ENCODE measurements at regions not wholly inside any gene's neighbourhood (a gene's known extent, or its start where the extent isn't known, plus 50 kb on each side); places are given as distances from the start of the nearest gene placed in this dataset.
"Not testable (repeated sequence)": the region's sequence is repeated elsewhere in the genome, so short reads cannot be mapped to it uniquely, and the experiment has no call there.

DNA sequence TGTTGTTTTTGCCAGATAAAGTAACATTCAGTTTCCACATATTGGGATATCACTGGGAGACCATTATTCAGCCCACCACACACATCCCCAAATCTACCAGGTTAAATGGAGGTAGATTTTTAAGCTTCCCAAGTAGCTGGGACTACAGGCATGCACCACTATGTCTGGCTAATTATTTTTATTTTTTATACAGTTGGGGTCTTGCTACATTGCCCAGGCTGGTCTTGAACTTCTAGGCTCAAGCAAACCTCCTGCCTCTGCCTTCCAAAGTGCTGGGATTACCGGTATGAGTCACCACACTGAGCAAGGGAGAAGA, 96.6 kb upstream of the CHD2 start:
- ATAC-seq = no peak

DNA sequence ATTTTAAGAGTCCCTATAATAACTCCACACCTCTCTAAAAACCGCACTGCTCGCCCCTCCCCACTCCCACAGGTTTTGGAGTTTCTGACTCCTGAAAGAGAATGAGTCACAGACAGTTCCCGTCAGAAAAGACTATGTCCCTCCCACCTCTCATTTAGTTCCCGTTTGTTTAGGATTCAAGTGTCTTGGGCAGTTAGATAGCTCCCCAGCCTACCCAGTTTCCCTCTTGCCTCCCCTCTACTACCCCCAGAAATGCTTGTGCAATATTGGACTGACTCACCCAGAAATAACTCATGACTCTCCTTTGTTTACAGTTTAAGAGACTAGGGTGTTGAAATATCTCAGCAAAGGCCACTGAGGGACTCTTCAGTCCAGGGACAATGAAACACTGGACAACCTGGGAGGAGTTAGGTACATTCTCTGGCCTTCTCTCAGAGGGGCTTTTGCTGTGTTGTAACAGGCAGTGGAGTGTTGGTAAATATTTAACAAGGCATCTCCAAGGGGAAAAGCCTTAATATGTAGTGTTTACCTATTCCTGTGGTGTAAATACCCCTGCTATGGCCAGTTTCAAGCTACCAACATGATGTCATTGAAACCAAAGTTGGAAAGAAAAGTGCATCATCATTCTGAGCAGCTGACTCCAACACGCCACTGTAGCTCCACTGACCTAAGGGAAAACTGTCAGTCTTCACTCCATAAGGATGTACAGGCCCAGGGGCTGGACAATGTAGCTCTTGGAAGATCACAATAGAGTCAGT, 96.1 kb upstream of the CHD2 start:
- DNase-seq (ENCODE audit: low spot score) (peak; percentile 71), ATAC-seq (peak; percentile 64)

More for the DNA sequence above, 96.6 kb upstream of the CHD2 start:
- no peak for DNase-seq (ENCODE audit: low spot score)

DNA sequence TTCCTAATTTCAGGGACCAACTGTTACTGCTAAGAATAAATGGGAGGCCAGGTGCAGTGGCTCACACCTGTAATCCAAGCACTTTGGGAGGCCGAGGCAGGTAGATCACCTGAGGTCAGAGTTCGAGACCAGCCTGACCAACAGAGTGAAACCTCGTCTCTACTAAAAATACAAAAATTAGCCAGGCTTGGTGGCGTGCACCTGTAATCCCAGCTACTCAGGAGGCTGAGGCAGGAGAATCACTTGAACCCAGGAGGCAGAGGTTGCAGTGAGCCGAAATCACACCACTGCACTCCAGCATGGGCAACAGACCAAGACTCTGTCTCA, 95.6 kb upstream of the CHD2 start:
- not testable (repeated sequence) for ATAC-seq; DNase-seq (ENCODE audit: low spot score)

DNA sequence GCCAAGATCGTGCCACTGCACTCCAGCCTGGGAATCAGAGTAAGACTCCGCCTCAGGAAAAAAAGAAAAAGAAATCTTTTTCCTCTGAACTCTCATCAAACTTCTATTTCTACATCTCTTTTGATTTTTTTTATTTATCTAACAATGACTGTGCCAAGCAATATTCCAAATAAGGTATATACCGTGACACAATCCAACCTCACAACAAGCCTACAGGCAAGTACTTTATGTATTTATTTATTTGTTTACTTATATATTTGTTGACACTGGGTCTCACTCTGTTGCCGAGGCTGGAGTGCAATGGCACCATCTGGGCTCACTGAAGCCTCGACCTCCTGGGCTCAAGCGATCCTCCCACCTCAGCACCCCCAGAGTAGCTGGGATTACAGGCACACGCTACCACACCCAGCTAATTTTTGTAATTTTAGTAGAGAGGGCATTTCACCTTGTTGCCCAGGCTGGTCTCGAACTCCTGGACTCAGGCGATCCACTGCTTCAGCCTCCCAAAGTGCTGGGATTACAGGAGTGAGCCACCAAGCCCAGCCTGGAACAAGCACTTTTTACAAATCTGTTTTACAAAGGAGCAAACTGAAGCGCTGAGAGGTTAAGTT, 94.9 kb upstream of the CHD2 start:
- no peak for ATAC-seq
- no peak for DNase-seq (ENCODE audit: low spot score)

DNA sequence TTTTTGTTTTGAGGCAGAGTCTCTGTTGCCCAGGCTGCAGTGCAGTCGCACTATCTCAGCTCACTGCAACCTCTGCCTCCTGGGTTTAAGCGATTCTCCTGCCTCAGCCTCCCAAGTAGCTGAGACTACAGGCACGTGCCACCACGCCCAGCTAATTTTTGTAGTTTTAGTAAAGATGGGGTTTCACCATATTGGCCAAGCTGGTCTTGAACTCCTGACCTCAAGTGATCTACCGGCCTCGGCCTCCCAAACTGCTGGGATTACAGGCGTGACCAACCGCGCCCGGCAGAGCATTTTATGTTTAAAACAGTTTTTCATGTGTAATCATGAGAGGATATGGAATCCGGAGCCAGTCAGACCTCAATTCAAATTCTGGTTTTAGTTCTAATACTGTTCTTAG, 94.0 kb upstream of the CHD2 start:
- DNase-seq (ENCODE audit: low spot score); ATAC-seq: not testable (repeated sequence)

DNA sequence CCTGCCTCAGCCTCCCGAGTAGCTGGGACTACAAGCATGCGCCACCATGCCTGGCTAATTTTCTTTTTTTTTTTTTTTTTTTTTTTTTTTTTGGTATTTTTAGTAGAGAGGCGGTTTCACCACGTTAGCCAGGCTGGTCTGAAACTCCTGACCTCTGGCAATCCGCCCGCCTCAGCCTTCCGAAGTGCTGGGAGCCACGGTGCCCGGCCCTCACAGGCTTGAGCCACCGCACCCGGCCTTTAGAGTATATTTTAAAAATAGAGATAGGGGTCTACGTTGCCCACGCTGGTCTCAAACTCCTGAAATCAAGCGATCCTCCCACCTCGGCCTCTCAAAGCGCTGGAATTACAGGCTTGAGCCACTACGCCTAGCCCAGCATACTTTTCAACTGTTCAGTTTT, 93.4 kb upstream of the CHD2 start:
- ATAC-seq (no peak), DNase-seq (ENCODE audit: low spot score) (peak; percentile 88)

DNA sequence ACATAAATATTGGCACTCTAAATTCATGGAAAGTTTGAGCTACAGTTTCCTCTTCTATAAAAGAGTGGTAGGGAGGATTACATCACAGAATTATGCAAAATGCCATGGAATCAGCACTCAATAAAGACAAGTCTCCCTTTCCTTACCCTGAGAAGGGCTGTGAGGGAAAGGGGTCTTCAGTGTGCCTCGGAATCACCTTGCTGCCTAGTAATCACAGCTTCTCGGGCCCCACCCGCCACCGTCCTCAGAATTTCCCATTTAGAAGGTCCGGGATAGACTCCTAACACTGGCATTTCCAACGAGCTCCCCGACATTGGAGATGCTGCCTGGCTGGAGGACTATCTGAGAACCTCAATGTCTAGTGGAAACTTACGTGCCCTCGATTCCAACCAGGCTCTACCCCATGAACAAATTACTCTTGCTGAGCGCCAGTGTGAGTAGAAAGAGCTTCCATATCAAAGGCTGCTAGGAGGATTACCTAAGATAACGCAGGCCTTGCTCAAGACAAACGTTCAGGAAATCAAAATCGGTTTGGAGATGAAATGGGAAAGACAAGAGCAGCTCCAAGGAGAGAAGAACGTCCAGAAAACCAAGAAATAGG, 92.1 kb upstream of the CHD2 start:
- DNase-seq (ENCODE audit: low spot score) (no peak), ATAC-seq (no peak)

DNA sequence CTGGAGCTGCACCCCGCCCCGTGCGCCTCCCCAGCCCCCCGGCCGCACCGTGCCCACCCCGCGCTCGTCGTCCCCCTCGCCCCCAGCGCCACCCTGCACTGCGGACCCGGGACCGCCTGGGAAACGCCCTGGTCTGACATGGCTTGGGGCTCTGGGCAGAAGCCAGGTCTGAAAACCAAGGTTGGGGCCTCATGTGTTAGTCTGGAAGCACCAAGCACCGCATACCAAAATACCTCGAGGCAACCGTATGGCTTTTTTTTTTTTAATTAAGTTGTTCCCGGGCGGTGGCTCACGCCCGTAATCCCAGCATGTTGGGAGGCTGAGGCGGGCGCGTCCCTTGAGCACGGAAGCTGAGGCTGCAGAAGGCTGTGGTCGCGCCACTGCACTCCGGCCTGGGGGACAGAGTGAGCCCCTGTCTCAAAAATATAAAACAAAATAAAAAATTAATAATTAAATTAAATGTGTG, 91.5 kb upstream of the CHD2 start:
- peak; percentile 73 for DNase-seq (ENCODE audit: low spot score)
- ATAC-seq = peak; percentile 13

DNA sequence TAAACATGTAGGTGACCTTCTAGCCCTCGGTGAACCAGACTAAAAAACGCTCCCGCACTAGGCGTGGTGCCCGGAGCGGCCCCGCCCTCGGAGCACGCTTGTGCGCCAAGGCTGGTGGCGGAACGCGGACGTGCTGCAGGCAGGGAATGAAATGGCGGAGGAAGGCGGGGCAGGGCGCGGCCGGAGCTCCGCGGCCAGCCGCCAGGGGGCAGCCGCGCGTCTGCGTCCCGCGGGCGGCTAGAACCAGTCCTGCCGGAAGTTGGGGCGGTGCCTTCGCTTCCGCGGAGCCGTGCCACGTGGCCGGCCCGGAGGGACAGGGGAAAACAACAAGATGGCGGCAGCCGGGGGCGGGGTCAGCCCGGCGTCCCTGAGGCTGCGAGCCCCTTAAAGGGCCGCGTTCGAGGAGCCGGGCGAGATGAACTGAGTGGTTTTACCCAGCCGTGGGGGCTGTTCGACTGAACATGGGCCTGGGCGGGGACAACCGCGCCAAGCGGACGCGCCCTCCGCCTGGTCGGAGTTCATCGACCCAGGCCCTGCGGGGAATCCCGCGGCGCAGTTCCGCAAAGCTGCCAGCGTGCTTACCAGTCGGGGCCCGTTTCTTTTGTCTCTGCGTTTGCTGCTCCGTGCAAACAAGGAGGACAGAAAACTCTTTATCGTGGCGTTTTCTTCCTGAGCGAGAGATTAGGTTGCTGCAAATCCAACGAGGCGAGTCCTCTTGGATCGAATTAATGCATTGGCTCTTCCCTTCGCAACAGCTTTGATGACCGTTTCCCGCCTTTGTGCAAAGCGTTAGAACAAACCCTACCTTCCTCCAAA, 90.9 kb upstream of the CHD2 start:
- DNase-seq (ENCODE audit: low spot score) = peak; percentile 99
- peak; percentile 81 for ATAC-seq

DNA sequence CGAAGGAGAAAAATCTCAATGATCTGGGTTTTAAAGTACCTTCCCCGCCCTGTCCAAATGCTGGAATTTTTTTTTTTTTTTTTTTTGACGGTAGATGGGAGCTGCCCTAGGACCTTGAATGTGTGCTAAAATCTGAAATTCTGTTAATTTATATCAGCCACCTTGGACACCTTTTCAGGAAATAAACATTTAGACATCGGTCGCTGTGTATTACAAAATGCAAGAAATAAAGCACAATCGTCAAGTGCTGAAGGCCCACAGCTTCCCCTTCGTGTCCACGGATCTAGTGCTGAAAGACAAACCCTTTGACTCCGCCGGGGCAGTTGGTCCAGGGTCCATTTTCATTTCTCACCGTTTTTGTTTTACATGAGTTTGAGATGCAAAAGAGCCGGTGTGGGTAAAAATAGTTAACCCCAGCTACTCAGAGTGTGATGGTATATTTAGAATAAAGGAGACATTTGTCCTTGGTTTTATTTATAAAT, 90.2 kb upstream of the CHD2 start:
- DNase-seq (ENCODE audit: low spot score) = no peak
- ATAC-seq = no peak

DNA sequence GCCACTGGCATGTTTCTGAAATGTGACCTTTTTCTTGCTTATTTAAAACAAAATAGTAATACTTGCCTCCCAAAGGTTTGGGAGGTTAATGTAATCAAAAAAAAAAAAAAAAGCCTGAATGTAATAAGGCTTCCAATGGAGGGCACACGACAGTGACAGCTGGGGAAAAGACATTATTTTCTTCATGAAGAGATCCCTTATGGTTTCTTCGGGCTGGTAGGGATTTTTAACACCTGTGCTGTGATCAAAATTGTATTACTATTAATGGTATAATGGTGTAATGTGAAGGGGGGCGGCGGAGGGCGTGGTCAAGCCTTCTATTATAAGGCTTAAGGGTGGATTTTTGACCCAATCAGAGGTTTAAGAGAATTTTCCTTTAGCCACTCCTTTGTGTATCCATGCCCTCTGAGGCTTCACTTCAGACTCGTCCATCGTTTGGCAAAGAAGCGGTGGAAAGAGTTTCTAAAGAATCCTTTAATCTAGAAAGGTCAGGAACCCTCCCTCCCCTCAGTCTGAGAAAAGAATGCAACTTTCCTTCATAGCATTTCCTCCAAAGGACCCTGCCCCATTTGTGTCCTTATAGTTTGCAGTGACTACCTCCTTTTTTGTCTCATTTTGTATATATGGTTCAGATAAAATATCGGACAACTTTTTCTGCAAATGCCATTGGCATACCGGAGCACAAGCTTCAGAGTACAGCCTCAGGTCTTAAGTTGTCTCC, 89.5 kb upstream of the CHD2 start:
- DNase-seq (ENCODE audit: low spot score) = no peak
- no peak for ATAC-seq

DNA sequence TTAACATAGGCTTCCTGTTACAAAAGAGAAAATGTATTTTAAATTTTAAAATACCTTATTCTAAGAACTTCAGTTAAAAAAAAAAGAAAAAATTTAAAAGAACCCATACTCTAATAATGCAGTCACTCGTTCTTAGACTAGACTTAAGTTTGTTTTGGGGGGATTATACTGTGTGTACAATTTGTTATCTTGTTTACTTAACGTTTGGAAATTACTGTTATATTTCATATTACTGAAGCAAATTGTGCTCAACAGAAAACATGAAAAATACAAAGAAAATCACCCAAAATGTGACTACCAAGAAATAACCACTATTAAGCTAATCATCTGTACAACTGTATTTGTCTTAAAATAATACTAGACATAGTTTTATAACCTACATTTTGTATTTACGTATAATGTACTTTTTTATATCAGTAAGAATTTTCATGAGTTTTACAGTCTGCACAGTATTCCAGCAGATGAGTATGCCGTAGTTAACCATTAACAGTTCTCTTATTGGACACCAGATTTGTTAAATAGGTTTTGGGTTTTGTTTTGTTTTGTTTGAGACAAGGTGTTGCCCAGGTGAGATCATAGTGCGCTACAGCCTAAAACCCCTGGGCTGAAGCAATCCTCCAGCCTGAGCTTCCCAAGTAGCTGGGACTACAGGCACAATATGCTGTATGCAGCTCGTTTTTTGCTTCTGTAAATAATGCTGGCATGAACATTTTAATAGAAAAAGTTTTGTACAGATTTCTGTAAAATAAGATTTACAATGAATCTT, 88.8 kb upstream of the CHD2 start:
- DNase-seq (ENCODE audit: low spot score) = peak; percentile 69

DNA sequence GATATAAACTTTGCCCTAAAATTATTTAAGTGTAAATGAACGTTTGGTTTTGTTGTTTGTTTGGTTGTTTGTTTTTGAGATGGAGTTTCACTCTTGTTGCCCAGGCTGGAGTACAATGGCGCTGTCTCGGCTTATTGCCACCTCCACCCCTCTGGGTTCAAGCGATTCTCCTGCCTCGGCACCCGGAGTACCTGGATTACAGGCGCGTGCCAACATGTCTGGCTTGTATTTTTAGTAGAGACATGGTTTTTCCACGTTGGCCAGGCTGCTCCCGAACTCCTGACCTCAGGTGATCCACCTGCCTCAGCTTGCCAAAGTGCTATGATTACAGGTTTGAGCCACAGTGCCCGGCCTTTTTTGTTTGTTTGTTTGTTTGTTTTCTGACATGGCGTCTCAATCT, 87.9 kb upstream of the CHD2 start:
- DNase-seq (ENCODE audit: low spot score) (peak; percentile 59), ATAC-seq (no peak)

More for the DNA sequence above, 88.8 kb upstream of the CHD2 start:
- peak; percentile 21 for ATAC-seq

DNA sequence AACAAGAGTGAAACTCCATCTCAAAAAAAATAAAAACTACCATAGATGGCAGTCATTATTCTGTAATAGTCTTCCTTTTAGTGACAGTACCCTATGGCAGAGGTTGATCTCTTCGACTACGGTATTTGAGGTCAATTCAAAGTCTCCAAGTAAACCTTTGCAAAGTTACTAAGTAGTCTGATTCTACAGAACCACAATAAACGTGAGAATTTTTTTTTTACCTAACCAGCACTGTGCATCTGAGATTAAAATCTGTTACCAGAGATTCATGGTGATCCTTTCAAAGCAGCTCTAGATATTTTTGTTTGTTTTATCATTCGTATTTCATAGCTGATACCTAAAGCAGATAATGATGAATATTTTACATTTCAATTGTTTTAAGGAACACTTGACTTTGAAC, 86.6 kb upstream of the CHD2 start:
- DNase-seq (ENCODE audit: low spot score) = no peak
- ATAC-seq = no peak

DNA sequence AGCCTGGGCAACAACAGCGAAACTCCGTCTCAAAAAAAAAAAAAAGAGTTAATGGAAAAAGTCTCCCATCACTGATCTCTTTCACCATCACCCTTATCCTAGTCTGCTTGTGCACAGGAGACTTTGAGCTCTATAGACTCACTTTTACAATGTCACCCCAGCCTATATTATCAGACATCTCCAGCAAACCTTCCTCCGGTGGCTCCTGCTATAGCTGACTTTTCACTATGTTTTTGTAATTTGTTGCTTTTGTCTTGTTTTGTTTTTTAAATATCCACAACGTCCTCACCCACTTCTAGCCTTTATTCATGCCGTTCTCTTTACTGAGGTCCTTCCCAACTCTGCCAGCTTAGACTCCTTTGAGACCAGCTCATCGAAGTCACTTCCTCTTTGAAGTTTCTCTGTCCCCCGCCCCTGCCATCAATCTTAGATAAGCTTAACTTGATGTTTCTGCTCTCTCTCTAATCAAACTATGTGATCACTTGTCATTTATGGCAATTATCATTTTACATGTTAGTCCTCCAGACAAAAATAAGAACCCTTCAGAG, 82.7 kb upstream of the CHD2 start:
- ATAC-seq (no peak), DNase-seq (ENCODE audit: low spot score) (no peak)

DNA sequence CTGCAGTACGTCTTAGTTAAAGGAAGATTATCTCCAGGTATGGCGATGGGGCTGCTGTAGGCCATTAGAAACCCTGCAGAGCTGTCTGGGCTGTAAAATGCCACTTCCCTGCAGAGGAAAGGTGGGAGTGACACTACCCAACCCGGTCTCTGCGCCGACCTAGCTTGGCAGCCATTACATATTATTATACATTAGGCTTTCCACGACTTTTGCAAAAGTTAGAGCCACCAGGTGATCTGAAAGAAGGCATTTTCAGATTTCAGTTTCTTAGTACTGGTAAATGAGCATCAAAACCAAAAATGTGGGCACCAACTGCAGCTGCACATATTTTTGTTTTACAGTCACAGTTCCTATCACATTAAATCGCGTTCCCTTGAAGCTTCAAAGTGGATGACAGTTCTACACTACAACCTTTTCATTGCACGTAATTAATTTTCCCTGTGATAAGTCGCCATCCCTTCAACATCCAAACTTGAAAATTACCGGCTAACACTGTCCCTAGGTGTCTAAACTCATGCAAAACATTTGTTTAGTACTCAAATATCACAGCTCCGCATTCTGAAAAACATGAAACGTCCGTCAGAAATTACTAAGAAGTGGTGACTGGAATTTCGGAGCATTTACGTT, 81.4 kb upstream of the CHD2 start:
- DNase-seq (ENCODE audit: low spot score) (no peak), ATAC-seq (no peak)

DNA sequence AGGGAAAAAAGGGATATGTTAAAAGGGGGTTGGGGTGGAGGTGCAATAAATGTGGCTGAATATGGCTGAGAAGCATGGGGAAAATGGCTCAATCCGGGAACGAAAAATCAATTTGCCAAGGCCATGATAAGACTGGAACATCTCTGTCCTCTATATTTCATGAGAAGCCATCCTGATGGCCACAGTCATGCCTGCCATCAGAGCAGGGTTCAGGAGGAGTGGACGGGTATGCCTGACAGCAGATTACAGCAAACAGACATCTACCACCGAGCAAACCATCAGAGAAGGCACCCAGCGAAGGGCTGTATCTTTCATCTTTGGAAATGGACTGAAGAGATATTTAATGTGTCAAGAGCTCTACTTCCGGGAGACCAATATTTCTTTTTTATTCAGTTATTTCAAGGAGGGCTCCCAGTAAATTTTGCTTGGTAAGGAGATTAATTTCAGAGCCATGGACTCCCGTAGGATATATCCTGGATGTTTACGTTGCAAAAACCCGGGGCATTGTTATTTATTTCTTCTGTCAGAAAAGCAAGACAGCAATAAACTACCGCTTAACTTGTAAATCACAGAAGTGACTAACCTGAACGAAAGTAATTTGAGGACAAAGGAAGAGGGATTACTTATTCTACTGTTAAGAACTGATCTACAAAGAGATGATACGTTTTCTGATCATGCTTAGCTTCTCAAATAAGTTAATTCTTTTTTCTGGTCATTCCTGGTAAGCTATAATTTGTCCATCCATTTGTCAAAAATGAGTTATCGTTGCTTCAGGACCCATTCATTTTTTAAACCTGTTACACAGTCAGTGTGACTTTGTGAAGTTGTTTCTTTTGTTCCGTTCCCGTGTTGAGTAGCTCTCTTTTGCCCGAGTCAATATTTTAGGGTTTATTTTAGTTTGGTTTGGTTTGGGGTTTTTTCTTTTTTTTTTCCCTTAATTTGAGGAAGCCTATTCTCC, 80.6 kb upstream of the CHD2 start:
- ATAC-seq = no peak
- DNase-seq (ENCODE audit: low spot score) = no peak

Data from left lobe of liver (tissue), 2 donors.